GM21390 (cell line): ENCODE measurements at regions not wholly inside any gene's neighbourhood (a gene's known extent, or its start where the extent isn't known, plus 50 kb on each side); places are given as distances from the start of the nearest gene placed in this dataset.

Experiments
- ATAC-seq: cut with Tn5 transposase; IDR thresholded peaks from one replicate; pipeline ENCODE4 v1.9.1; 2021; ENCODE audit not compliant: unreplicated experiment

DNA sequence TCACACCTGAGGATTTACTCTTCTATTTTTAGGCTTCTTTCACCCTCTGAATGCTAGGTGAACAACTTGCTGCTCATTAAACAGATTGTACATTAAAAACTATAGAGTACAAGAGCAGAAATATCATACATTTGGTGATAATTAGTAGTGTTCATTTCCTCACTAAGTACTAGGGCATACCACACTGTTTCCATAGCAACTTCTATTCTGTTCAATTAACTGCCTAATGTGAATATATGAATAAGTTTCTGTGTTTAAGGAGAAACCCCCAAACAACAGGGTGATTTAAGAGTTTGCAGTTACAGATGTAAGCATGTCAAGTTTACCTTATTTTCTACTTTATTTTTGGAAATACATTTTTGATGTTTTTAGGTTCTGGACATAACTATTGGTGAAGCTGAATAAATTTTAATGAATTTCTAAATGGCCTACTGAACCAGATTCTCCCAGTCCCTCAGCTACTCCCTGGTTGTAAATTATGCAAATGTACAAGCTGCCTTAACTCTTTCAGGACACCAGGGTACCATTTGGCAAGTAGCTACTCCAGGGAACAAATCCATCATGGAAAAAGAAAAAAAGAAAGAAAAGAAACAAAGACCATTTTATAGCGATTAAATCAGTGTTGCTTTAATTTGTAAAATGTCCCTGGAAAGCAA, 199.8 kb upstream of the NAV3 start:
- no peak for ATAC-seq

DNA sequence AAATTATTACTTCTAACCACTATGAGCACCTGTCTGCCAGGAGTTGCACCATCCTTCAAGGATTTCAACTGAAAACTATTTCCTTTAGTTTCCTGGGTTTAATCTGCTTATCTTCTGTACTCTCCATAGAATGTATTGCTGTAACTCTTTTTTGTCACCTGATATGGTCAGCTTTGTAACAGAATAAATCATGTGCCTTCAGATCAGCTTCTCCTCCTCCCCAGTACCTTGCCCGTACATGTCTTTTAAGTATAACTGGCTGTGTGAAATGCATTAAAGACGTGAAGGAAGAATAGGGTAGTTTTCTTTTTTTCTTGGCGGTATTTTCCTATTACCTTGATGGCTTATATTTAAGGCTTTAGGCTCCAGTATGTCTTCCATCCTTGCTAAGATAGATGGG, 200.3 kb upstream of the NAV3 start:
- ATAC-seq: no peak

DNA sequence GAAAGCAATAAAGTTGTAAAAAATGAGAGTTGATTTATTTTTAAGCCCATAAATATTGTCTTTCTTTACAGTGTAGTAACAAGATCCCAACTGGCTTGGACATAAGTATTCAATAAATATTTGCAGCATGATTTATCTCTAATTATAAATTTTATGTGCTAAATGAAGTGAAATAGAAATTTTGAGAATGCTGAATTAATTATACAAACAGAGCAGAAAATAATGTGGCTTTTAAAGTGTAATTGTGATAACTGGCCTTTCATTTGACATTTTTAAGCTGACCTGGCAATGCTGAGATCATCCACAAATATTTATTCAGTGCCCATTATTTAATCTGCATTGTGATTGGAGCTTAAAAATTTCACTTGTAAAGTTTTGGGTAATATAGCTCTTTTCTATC, 201.6 kb upstream of the NAV3 start:
- ATAC-seq: no peak

DNA sequence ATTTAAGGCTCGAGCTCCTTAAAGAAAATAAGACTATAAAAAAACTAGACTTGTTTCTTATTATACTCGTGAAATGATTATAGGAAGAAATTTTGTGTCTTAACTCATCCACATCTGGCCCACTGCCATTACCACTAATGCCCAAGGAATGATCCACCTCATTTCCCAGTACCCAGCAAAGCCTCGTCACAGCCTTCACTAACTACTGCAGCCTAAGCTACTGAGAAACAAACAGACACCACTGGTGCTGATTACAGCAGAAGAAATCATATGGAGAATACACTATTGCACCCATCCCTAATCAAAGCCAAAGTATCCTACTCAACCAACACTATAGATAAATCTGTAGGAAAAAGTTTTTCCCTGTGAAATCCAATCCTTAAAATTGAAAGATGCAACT, 205.3 kb upstream of the NAV3 start:
- ATAC-seq: no peak

DNA sequence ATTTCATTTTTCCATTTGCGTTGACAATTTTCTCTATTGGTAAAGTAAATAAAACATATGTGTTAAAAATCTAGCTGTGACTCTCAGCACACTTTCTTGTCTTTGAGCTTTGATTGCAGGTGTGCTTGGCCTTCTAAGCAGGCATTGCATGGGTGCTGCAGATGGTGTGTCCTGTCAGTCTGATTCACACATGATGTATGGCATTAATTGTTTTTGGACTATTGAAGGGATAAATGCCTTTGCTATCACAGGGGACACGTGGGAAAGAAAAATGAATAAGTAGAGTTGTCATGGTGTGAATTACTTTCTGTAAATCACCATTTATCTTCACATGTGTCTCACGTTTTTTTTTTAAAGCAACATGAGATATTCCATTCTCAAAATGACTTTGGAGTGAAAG, 211.3 kb upstream of the NAV3 start:
- ATAC-seq: no peak

DNA sequence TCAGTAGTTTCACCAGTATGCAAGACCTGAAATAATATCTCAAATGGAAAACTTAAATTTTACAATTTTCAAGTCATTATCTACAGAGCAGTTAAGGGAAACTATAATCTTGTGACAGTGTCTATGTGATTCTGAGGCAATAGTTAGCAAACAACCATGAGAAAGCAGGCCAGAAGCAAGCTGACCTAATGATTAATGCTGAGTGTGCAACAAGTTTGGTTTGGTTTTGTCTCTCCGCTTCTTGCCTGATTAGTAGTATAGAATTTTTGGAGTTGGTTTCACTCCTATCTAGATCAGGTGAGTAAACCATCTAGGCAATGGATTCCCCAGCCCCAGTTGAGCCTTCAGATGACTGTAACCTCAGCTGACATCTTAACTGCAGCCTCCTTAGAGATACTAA, 212.9 kb upstream of the NAV3 start:
- ATAC-seq: no peak

DNA sequence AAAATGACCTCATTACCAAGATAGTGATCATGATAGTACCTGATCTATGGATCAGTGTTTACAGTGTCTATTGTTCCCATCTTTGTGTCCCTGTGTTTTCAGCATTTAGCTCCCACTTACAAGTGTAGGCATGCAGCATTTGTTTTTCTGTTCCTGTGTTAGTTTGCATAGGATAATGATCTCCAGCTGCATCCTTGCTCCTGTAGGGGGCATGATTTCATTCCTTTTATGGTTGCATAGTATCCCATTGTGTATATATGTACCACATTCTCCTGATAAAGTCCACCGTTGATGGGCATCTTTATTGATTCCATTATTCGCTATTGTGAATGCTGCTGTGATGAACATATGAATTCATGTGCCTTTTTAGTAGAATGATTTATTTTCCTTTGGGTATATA, 215.4 kb upstream of the NAV3 start:
- no peak for ATAC-seq

DNA sequence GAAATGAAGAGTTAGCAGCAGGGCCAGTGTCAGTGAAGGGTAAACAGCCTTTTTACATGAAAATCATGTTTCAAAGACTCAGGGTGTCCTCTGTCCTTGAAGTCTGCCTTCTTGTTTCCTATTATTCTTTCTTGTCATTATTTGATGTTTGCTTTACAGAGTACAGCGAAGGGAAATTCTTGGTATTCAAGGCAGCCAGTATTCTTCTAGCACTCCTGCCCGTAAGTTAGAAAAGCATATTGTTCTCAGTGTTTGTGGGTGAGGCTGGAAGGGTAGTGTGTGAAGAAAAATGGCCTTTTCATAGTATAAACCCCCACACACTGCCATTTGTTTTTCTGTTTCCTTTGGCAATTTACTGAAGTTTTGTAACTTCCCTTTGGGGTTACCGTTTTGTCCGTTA, 217.3 kb upstream of the NAV3 start:
- ATAC-seq: no peak

DNA sequence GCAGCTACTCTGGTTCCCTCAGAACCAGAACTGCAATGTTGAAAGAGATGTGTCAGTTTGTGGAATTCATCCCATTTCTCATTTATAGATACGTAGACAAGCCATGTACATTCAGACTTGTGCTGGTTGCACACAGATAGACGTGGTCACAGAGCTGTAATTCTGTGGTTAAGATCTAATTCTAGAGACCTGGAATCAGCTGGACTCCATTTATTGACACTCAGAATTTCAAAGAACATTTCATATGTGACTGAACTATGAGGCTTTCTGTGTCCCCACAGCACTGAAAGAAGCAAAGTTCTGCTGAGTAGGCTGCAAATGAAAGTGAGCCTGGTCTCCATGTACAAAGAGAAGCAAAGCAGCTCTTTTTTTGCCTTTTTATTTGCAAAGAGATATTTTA, 220.2 kb upstream of the NAV3 start:
- no peak for ATAC-seq

DNA sequence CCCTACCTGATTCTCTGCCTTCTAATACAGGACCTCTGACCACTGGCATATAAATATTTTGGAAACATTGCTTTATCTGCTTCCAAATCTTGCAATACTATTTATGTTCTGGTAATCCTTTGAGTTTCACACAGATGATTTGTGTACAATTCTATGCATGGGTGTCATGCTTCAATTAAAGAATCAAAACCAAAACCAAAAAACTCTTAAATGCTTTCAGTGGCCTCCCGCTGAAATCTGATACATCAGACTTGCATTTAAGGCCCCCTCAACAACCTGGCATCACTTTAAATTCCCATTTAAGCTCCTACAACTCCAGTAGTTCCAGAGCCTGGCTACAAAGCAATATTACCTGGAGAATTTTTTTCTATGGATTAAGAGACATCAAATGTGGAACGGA, 221.7 kb upstream of the NAV3 start:
- no peak for ATAC-seq

DNA sequence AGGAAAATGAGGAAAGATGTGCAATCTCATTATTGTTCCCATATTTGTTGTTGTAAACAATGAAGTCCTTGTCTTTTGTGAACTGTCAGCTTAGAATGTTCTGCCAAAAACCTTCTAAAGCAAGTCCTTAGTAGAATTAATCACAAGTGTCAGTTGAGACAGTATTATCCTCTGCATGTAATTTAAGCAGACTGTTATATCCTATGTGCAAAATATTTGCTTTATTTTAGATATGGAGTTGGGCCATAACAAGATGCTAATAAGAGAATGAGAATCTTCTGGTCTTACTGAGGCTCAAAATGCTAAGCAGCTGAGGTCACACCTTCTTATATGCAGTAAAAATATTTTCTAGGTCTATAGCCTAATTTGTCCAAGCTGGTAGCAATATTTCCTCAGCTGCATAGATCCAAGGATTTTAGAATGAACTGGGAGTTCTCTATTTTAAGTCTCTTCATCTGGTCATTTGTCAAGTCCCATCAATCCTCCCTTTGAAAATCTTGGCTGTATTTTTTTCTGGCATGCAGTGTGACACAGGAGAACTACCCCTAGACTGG, 222.3 kb upstream of the NAV3 start:
- no peak for ATAC-seq

DNA sequence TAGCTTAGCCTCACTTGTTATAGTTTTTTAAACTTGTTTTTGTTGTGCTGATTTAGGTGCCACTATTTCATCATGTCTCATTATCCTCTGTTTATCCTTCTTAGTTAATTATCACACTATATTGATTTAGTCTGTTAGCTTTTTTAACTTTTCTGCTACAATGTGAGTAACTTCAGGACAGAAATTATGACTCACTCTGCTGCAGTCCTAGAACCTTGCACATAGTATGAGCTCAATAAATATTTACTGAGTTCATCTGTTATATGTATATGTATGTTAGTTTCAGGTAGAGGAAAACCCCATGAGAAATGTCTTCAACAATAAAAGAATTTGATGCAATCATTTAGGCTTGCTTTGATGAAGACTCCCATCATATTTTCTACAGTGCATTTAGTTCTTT, 224.3 kb upstream of the NAV3 start:
- ATAC-seq: no peak

DNA sequence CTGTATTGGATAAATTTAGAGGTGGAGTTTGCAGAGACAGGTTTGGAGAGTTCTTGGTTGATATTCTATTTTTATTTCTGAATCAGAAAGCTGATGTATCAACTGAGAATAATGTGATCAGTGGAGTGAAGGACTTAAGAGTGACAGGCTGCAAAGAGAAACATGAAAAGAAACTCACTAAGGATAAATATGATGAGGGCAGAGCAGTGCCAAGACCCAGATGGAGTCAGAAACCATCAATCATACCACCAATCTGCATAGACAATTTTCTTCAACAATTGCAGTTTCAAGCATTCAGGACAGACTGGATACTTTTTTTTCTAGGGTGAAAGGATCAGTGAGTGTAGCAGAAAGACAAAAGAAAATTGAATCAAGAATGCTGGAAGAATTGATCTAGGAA, 226.7 kb upstream of the NAV3 start:
- no peak for ATAC-seq

DNA sequence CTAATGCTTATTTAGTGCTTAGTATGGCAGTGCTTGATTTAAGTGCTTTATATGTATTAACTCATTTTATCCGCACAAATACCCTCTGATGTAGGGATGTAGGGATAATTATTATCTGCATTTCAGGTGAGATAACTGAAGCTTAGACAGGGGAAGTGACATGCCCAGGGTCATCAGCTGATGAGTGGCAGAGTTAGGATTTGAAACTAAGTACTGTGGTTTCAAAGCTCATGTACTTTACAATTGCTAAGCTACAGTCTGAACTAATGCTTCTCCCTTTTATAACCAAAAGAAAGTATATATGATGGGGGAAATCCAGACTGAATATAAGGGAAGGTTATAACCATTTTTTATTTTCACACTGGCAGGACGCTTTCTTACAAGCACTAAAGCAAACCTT, 229.6 kb upstream of the NAV3 start:
- no peak for ATAC-seq

DNA sequence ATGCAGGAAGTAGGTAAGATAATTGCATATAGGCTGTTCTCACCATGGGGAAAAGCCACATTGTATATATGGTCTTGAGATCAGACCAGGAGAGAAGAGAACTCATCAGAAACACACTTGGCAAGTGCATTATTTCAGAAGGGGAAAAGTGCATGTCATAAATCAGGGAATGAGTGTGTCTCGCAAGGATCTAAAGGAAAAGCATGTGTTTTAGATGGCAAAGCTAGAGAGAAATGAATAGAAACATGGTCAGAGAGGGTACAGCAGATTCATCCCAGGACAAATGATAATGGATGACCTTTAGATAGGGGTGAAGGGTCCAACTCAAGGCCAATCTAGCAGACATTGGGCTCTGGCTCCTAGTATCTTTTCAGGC, 230.2 kb upstream of the NAV3 start:
- no peak for ATAC-seq

DNA sequence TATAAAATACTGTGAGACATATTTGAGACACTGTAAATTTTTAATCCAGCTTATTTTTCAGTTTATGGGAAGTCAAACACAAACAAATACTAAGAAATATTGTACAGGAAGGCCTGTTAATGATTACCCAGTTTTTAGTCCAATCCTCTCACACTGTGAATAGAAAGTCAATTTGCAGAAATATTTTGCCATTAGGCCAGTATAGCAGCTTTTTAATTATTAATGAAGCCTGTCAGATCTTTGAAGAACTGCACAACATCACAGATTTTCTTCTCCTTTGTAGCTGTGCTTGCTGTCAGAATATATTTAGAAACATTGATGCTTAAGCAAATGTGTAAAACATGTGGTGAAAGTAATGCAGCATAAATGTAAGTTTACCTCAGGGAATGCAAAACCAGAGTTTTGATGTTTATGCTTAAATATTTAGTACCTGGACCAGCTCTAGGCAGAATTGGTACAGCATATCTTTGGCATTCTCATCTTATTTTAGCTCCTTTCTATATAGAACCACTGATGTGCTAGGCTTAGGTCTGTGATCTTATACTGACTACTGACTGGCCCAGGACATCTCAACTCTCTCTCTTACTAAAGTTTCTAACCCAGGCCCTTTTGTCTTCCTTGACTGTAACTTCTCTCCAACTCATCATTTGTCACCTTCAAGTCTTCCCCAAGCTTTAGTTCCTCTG, 230.8 kb upstream of the NAV3 start:
- ATAC-seq: peak; percentile 76

DNA sequence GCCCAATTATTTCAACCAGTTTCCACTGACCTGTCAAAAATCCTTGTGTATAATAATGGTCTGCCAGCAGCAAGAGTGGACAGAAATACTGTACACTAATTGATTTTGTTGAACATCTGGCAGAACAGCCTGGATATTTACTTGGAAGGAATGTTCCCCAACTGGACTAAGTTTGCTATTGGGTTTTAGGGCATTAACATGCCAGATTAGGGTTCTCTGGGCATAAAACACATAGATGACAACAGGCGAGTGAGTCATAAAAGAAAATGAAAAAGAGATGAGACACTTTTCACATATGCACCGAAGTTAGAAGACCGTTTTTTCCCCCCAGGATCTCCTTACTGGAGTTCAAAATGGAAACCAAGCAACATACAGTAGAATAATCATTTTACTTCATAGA, 236.3 kb upstream of the NAV3 start:
- ATAC-seq: no peak

DNA sequence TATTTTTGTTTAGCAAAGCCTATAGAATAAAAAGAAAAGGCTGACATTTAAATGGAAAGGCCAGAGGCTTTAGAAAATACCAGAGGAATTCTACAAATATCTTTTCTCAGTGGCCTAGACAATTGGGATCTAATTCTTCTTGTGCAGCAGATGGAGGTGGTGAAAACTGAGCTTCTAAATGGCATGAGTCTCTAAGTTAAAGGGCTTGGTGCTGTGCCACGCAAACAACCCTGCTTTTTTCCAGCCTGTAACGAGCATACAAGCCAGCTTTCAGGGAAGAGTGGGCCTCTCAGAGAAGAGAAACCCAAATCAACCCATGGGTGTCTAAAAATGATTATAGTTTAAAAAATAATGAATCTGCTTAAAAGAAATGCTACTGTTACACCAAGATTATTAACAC, 237.9 kb upstream of the NAV3 start:
- ATAC-seq: no peak

DNA sequence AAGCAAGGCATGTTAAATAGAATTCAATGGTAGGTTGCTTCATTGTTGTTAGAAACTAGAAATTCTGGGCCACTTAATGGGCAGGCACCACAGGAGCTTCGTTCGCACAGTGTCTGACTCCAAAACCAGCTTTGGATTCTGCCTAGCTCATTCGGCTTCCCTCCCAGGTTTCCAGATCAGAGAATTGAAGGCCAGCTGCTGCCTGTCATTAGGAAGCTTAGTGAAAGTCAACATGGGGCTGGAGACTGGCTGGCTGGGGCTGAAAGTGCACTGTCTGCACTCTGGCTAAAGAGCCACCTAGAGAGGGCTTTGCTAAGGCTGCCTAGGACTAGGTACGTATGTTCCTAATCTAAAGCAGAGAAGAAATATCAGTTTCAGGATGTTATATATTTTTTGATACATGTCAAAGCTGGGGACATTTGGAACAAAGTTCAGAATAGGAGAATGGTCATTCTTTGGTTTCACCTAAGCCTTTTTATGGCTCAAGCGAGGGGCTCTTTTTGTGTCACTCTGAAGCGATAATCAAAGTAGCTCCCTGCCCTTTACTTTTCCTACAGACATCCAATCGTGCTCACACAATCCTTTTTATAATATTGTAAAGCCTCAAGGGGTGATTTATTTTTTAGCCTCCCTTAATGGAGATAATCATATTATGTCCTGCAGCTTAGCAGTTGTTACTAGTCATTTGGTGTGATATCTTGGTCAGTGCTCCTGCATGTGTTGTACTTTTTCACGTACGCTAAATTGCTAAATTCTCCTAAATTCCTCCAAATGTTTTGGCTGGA, 238.5 kb upstream of the NAV3 start:
- ATAC-seq: no peak

DNA sequence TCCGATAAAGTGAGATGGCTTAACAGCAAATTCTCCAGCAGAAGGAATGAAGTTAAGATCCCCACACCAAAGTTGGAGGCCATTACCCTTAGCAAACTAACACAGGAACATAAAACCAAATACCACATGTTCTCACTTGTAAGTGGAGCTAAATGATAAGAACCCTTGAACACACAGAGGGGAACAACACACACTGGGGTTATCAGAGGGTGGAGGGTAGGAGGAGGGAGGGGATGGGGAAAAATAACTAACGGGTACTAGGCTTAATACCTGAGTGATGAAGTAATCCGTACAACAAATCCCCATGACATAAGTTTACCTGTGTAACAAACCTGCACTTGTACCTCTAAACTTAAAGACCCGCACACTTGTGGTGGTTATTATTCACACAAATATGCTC, 240.4 kb upstream of the NAV3 start:
- ATAC-seq: no peak

DNA sequence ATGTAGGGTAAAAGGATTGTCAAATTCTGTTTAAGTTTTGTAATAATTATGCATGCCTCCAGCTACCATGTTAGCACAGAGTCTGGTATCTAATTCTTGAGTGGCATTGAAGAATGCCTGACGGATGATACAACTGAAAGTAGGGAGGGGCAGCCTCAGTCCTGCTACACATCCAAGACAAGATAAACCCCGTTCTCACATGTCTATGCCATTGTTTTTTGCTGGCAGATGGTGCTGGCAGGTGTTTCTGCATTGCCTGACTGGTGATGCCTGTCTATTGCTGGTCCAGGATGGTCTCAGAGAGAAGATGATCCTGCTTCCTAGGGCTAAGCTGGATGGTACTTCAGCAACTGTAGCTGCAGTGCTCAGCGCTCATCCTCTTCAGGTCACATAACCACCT, 245.8 kb upstream of the NAV3 start:
- ATAC-seq: no peak
